Islet precursor cell (in vitro differentiated cells): ENCODE measurements at regions not wholly inside any gene's neighbourhood (a gene's known extent, or its start where the extent isn't known, plus 50 kb on each side); places are given as distances from the start of the nearest gene placed in this dataset.
"Not testable (repeated sequence)": the region's sequence is repeated elsewhere in the genome, so short reads cannot be mapped to it uniquely, and the experiment has no call there.

Source experiments
- DNase-seq: peaks from one replicate; pipeline ENCODE4 v3.0.0-alpha.2; 2018

GRCh38 chr4:81698538-81699296 lies 227.0 kb upstream of the RASGEF1B start:
- DNase-seq = peak; percentile 77

GRCh38 chr4:81694176-81694913 lies 222.6 kb upstream of the RASGEF1B start:
- no peak for DNase-seq

GRCh38 chr4:81690871-81691270 lies 219.2 kb upstream of the RASGEF1B start:
- DNase-seq = no peak

GRCh38 chr4:81688085-81688484 lies 216.4 kb upstream of the RASGEF1B start:
- DNase-seq = no peak

GRCh38 chr4:81687471-81687870 lies 215.8 kb upstream of the RASGEF1B start:
- DNase-seq = no peak

GRCh38 chr4:81685104-81685503 lies 213.4 kb upstream of the RASGEF1B start:
- DNase-seq = no peak

GRCh38 chr4:81684352-81684751 lies 212.6 kb upstream of the RASGEF1B start:
- no peak for DNase-seq

- no peak for DNase-seq
These were observed 210.8 kb upstream of the RASGEF1B start for GRCh38 chr4:81682492-81682891.

GRCh38 chr4:81679315-81679714 lies 207.6 kb upstream of the RASGEF1B start:
- DNase-seq = no peak

- DNase-seq = no peak
These were observed 207.1 kb upstream of the RASGEF1B start for GRCh38 chr4:81678801-81679200.

- DNase-seq = no peak
These were observed 204.8 kb upstream of the RASGEF1B start for GRCh38 chr4:81676537-81676936.

- DNase-seq = no peak
These were observed 204.2 kb upstream of the RASGEF1B start for GRCh38 chr4:81675791-81676393.

GRCh38 chr4:81673961-81674360 lies 202.3 kb upstream of the RASGEF1B start:
- no peak for DNase-seq

GRCh38 chr4:81668328-81668727 lies 196.6 kb upstream of the RASGEF1B start:
- DNase-seq = not testable (repeated sequence)

GRCh38 chr4:81667539-81667938 lies 195.8 kb upstream of the RASGEF1B start:
- no peak for DNase-seq

GRCh38 chr4:81666491-81666890 lies 194.8 kb upstream of the RASGEF1B start:
- no peak for DNase-seq

- DNase-seq = no peak
These were observed 193.9 kb upstream of the RASGEF1B start for GRCh38 chr4:81665649-81666048.

GRCh38 chr4:81665045-81665444 lies 193.3 kb upstream of the RASGEF1B start:
- DNase-seq = no peak

- no peak for DNase-seq
These were observed 192.4 kb upstream of the RASGEF1B start for GRCh38 chr4:81664079-81664478.

GRCh38 chr4:81663368-81663767 lies 191.7 kb upstream of the RASGEF1B start:
- DNase-seq = no peak

- DNase-seq = no peak
These were observed 187.3 kb upstream of the RASGEF1B start for GRCh38 chr4:81659051-81659450.

GRCh38 chr4:81652069-81652478 lies 180.4 kb upstream of the RASGEF1B start:
- no peak for DNase-seq

GRCh38 chr4:81651243-81651899 lies 179.7 kb upstream of the RASGEF1B start:
- peak; percentile 91 for DNase-seq
